H1 (cell line): ENCODE measurements at regions not wholly inside any gene's neighbourhood (a gene's known extent, or its start where the extent isn't known, plus 50 kb on each side); places are given as distances from the start of the nearest gene placed in this dataset.

ENCODE experiments used
- CTCF ChIA-PET: fragments of 300-600 bp; sonication (Branson Sonifier 250); formaldehyde crosslinking; loops from one replicate; lab custom pipeline; 2021; ENCODE audit not compliant: partially characterized antibody; lab: Charles Lee
- POLR2A ChIA-PET: fragments of 300-600 bp; sonication (Branson Sonifier 250); formaldehyde crosslinking; loops from one replicate; lab custom pipeline; 2021; ENCODE audit warnings: inconsistent platforms; ENCODE audit not compliant: partially characterized antibody; lab: Charles Lee
- DNase-seq, 2 experiments: peaks; one replicate each; pipeline versions ENCODE4 v3.0.0 to v3.0.0-alpha.2; 2010 to 2022; ENCODE audit warnings: low spot score in 2 of 2, low read depth in 1 of 2, mixed read lengths in 1 of 2
- FAIRE-seq: peaks from 2 replicates; lab custom pipeline; 2011; peaks lifted over from hg19 to GRCh38; lab: Jason Lieb, UNC
- H2AFZ ChIP-seq: 2 replicates; pipeline ENCODE4 v1.8.1; 2012; ENCODE audit warnings: low read length, inconsistent platforms
- H2AK5ac ChIP-seq: 2 replicates; pipeline ENCODE4 v1.6.1; 2013; ENCODE audit warnings: low read depth, low read length
- H2BK120ac ChIP-seq: replicated peaks from 2 replicates; pipeline ENCODE3; 2013; ENCODE audit warnings: low read depth, low read length, inconsistent platforms
- H2BK12ac ChIP-seq: 2 replicates; pipeline ENCODE4 v1.6.1; 2013; ENCODE audit warnings: low read depth, low read length
- H2BK15ac ChIP-seq: 2 replicates; pipeline ENCODE4 v1.6.1; 2013; ENCODE audit warnings: low read length
- H2BK20ac ChIP-seq: 2 replicates; pipeline ENCODE4 v1.6.1; 2013; ENCODE audit warnings: low read length
- H2BK5ac ChIP-seq: 2 replicates; pipeline ENCODE4 v1.6.1; 2013; ENCODE audit warnings: low read depth, low read length
- H3K14ac ChIP-seq: 2 replicates; pipeline ENCODE4 v1.6.1; 2013; ENCODE audit warnings: inconsistent platforms; ENCODE audit not compliant: insufficient read length
- H3K18ac ChIP-seq: 2 replicates; pipeline ENCODE4 v1.6.1; 2013; ENCODE audit warnings: low read length; ENCODE audit errors: extremely low read depth
- H3K23ac ChIP-seq: 2 replicates; pipeline ENCODE4 v1.6.1; 2013; ENCODE audit warnings: inconsistent platforms; ENCODE audit not compliant: insufficient read length
- H3K23me2 ChIP-seq: 2 replicates; pipeline ENCODE4 v1.6.1; 2013; ENCODE audit warnings: low read depth, low read length
- H3K27ac ChIP-seq: 2 replicates; pipeline ENCODE4 v1.6.1; 2011; ENCODE audit warnings: low read depth, low read length, inconsistent platforms
- H3K27me3 ChIP-seq, 4 experiments: replicated peaks in 1 of 4; 1 replicate in 1 of 4; 2 replicates in 3 of 4; pipeline versions ENCODE4 v1.6.1 to v1.8.1; 2011 to 2013; ENCODE audit warnings: low read length in 3 of 4, mild to moderate bottlenecking in 3 of 4, inconsistent platforms in 2 of 4, mixed read lengths in 2 of 4, moderate library complexity in 1 of 4; ENCODE audit not compliant: control insufficient read depth in 3 of 4, insufficient read depth in 3 of 4; ENCODE audit errors: extremely low read depth in 1 of 4
- H3K36me3 ChIP-seq, 4 experiments: 2 replicates each; pipeline versions ENCODE4 v1.6.1 to v1.8.1; 2011 to 2013; ENCODE audit warnings: mild to moderate bottlenecking in 4 of 4, low read length in 3 of 4, moderate library complexity in 2 of 4, control low read depth in 1 of 4, inconsistent platforms in 1 of 4; ENCODE audit not compliant: insufficient read depth in 4 of 4, control insufficient read depth in 2 of 4
- H3K4ac ChIP-seq: replicated peaks from 2 replicates; pipeline ENCODE3; 2013; ENCODE audit warnings: low read length, low read depth, mixed read lengths, inconsistent platforms; ENCODE audit not compliant: insufficient read length
- H3K4me1 ChIP-seq, 4 experiments: replicated peaks in 1 of 4; 1 replicate in 1 of 4; 2 replicates in 3 of 4; pipeline versions ENCODE4 v1.6.1 to v1.8.1; 2011 to 2013; ENCODE audit warnings: low read length in 3 of 4, inconsistent platforms in 2 of 4, mixed read lengths in 1 of 4; ENCODE audit not compliant: insufficient read depth in 4 of 4, control insufficient read depth in 3 of 4
- H3K4me2 ChIP-seq, 2 experiments: 2 replicates each; pipeline versions ENCODE4 v1.6.1 to v1.8.1; 2011 to 2013; ENCODE audit warnings: low read depth in 2 of 2, low read length in 2 of 2, control low read depth in 1 of 2, inconsistent platforms in 1 of 2, mild to moderate bottlenecking in 1 of 2; ENCODE audit not compliant: insufficient read depth in 1 of 2
- H3K4me3 ChIP-seq, 4 experiments: fragments of 200-600, 300-600 bp in 1 of 4; sonication (generic), shearing (Covaris generic), sonication (Bioruptor Twin) in 1 of 4; 2 replicates each; pipeline versions ENCODE4 v1.5.1 to v1.8.1; 2011 to 2016; ENCODE audit warnings: low read length in 4 of 4, low read depth in 3 of 4, control low read depth in 2 of 4, inconsistent platforms in 2 of 4, mild to moderate bottlenecking in 2 of 4, mixed read lengths in 1 of 4, moderate library complexity in 1 of 4; ENCODE audit not compliant: insufficient read depth in 2 of 4; ENCODE audit errors: extremely low read depth in 1 of 4
- H3K56ac ChIP-seq: replicated peaks from 2 replicates; pipeline ENCODE3; 2013; ENCODE audit warnings: low read depth, mild to moderate bottlenecking, mixed read lengths, low read length, inconsistent platforms; ENCODE audit not compliant: insufficient read length
- H3K79me1 ChIP-seq: 2 replicates; pipeline ENCODE4 v1.6.1; 2013; ENCODE audit warnings: low read depth, low read length, control low read depth
- H3K79me2 ChIP-seq, 2 experiments: 2 replicates each; pipeline versions ENCODE4 v1.6.1 to v1.8.1; 2012 to 2013; ENCODE audit warnings: low read length in 2 of 2, mild to moderate bottlenecking in 2 of 2, inconsistent platforms in 1 of 2; ENCODE audit not compliant: insufficient read depth in 2 of 2, control insufficient read depth in 1 of 2
- H3K9ac ChIP-seq, 4 experiments: replicated peaks in 1 of 4; 1 replicate in 1 of 4; 2 replicates in 3 of 4; pipeline versions ENCODE4 v1.6.1 to v1.8.1; 2011 to 2013; ENCODE audit warnings: low read depth in 3 of 4, low read length in 3 of 4, control low read depth in 2 of 4, mild to moderate bottlenecking in 2 of 4, moderate library complexity in 2 of 4, inconsistent platforms in 1 of 4; ENCODE audit errors: extremely low read depth in 1 of 4
- H3K9me3 ChIP-seq, 2 experiments: 2 replicates each; pipeline versions ENCODE4 v1.6.1 to v1.8.1; 2012 to 2013; ENCODE audit warnings: mild to moderate bottlenecking in 2 of 2, moderate library complexity in 2 of 2, control low read depth in 1 of 2, inconsistent platforms in 1 of 2, low read depth in 1 of 2, low read length in 1 of 2, mixed read lengths in 1 of 2; ENCODE audit not compliant: insufficient read depth in 2 of 2
- H4K20me1 ChIP-seq, 2 experiments: replicated peaks in 1 of 2; 2 replicates each; pipeline versions ENCODE3 to v1.8.1; 2011 to 2013; ENCODE audit warnings: inconsistent platforms in 2 of 2, low read length in 2 of 2, mild to moderate bottlenecking in 1 of 2; ENCODE audit not compliant: insufficient read depth in 2 of 2, control insufficient read depth in 1 of 2
- H4K5ac ChIP-seq: 2 replicates; pipeline ENCODE4 v1.6.1; 2013; ENCODE audit warnings: low read length, low read depth, mixed read lengths, inconsistent platforms; ENCODE audit not compliant: insufficient read length
- H4K8ac ChIP-seq: 2 replicates; pipeline ENCODE4 v1.8.0; 2013; ENCODE audit warnings: mild to moderate bottlenecking, moderate library complexity, low read length, inconsistent platforms; ENCODE audit not compliant: insufficient read depth; ENCODE audit errors: extremely low read depth
- H4K91ac ChIP-seq: replicated peaks from 2 replicates; pipeline ENCODE3; 2013; ENCODE audit warnings: low read length, mixed read lengths, inconsistent platforms; ENCODE audit not compliant: insufficient read length
- EP300 ChIP-seq, 2 experiments: IDR thresholded peaks; 1 replicate in 1 of 2; 2 replicates in 1 of 2; pipeline ENCODE4 v1.6.1; 2011 to 2012; ENCODE audit warnings: low read depth in 2 of 2, low read length in 2 of 2, mild to moderate bottlenecking in 2 of 2, borderline replicate concordance in 1 of 2, inconsistent platforms in 1 of 2, moderate library complexity in 1 of 2
- GTF2F1 ChIP-seq: IDR thresholded peaks from 2 replicates; pipeline ENCODE4 v1.6.1; 2012; ENCODE audit warnings: low read depth, low read length, improper control_type of control experiment, borderline replicate concordance
- NRF1 ChIP-seq: IDR thresholded peaks from 2 replicates; pipeline ENCODE4 v1.6.1; 2011; ENCODE audit warnings: mild to moderate bottlenecking, low read depth, low read length, improper control_type of control experiment
- SIRT6 ChIP-seq: IDR thresholded peaks from one replicate; pipeline ENCODE4 v1.7.1; 2012; ENCODE audit warnings: low read length, inconsistent platforms
- TCF12 ChIP-seq: IDR thresholded peaks from 2 replicates; pipeline ENCODE4 v1.6.1; 2011; ENCODE audit warnings: low read depth, mild to moderate bottlenecking, low read length
- WGBS, 2 experiments: shearing (Covaris generic) in 1 of 2; methylation state at CpG; one replicate each; pipeline versions ENCODE4 v1.1.6 to v1.1.7; 2013 to 2015; ENCODE audit warnings: low lambda C conversion rate in 2 of 2, mixed read lengths in 2 of 2, inconsistent platforms in 1 of 2, low coverage in 1 of 2, missing lambda C conversion rate in 1 of 2; ENCODE audit not compliant: insufficient replicate concordance in 2 of 2, insufficient coverage in 1 of 2, insufficient read length in 1 of 2; ENCODE audit errors: extremely low coverage in 1 of 2, missing lambda C conversion rate in 1 of 2; 5-methylcytosine and 5-hydroxymethylcytosine counted together
- TF ChIP-seq, protein P1 (sequence below), 3 experiments: IDR thresholded peaks; 1 replicate in 2 of 3; 2 replicates in 1 of 3; pipeline versions ENCODE4 v1.5.1 to v1.6.1; 2011; ENCODE audit warnings: low read length in 3 of 3, mild to moderate bottlenecking in 3 of 3, inconsistent platforms in 2 of 3, low read depth in 1 of 3, moderate library complexity in 1 of 3; ENCODE audit not compliant: insufficient read depth in 1 of 3; ENCODE audit errors: control extremely low read depth in 1 of 3

DNA sequence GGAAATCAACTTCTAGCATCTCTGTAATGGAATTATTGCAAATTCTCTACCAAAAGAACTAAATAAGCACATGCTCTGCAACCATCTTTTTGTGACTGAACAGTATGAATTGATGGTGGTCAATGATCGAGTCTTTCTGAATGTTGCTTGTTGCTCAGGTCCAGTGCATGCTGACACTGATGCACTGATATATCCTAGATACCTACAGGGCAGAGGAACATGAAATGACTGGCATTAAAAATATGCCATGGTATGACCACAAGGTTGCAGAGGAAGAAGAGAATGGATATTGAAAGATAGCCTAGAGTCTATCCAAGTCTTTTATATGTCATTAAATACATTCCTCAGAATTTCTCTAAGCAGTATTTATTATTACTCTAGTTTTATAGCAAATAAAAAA, 692.8 kb upstream of the TENM3 start:
- Histone ChIP-seq H3K18ac (no peak overlapping the region), H3K9ac (no peak overlapping the region), H3K9me3 (no peaks in the 10 kb centered on the region; a peak in 1 of 4 replicates), H3K4me3 (no peak overlapping the region), H3K27me3 (no peaks in the 10 kb centered on the region), H4K91ac (no peak overlapping the region), H2AFZ (no peak overlapping the region), H3K27ac (no peak overlapping the region), H3K4me2 (no peak overlapping the region), H4K5ac (no peak overlapping the region), H2AK5ac (no peak overlapping the region), H3K79me2 (no peaks in the 10 kb centered on the region), H3K23me2 (no peaks in the 10 kb centered on the region), H2BK5ac (no peak overlapping the region), H4K8ac (no peak overlapping the region), H2BK12ac (no peak overlapping the region), H3K4me1 (peaks cover 0 to 5% (median 1%) of the 10 kb centered on the region in 4 experiments; a peak in 2 of 7 replicates), H3K4ac (no peak overlapping the region), H2BK15ac (no peak overlapping the region), H2BK120ac (no peak overlapping the region), H3K14ac (no peak overlapping the region), H3K36me3 (no peaks in the 10 kb centered on the region), H3K23ac (no peak overlapping the region), H4K20me1 (no peaks in the 10 kb centered on the region), H3K56ac (no peak overlapping the region), H3K79me1 (no peaks in the 10 kb centered on the region), H2BK20ac (no peak overlapping the region)
- TF ChIP-seq EP300 (IDR thresholded peaks at IDR 0.05; ENCODE audit: borderline replicate concordance in 1 of 2, low read depth in 2 of 2, low read length in 2 of 2) (no peak), NRF1 (no peak), GTF2F1 (no peak), SIRT6 (no peak), TCF12 (no peak)
- TF ChIP-seq, protein P1, sequence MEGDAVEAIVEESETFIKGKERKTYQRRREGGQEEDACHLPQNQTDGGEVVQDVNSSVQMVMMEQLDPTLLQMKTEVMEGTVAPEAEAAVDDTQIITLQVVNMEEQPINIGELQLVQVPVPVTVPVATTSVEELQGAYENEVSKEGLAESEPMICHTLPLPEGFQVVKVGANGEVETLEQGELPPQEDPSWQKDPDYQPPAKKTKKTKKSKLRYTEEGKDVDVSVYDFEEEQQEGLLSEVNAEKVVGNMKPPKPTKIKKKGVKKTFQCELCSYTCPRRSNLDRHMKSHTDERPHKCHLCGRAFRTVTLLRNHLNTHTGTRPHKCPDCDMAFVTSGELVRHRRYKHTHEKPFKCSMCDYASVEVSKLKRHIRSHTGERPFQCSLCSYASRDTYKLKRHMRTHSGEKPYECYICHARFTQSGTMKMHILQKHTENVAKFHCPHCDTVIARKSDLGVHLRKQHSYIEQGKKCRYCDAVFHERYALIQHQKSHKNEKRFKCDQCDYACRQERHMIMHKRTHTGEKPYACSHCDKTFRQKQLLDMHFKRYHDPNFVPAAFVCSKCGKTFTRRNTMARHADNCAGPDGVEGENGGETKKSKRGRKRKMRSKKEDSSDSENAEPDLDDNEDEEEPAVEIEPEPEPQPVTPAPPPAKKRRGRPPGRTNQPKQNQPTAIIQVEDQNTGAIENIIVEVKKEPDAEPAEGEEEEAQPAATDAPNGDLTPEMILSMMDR (IDR thresholded peaks at IDR 0.05; ENCODE audit: control extremely low read depth in 1 of 3, insufficient read depth in 1 of 3, low read depth in 1 of 3, low read length in 3 of 3) = no peak
- DNase-seq = no peak
- no peak for FAIRE-seq
- ChIA-PET POLR2A (no interaction called here), CTCF (no interaction called here)
- 96% methylated on average over 1 of the region's 1 CpG; no CpG with 5 or more reads in 1 of the 2 experiments for WGBS, 2 experiments
